Ovary (tissue), 7 donors: ENCODE measurements at regions not wholly inside any gene's neighbourhood (a gene's known extent, or its start where the extent isn't known, plus 50 kb on each side); places are given as distances from the start of the nearest gene placed in this dataset.

Experiments used
- DNase-seq, 5 donors: peaks; one replicate each; pipeline ENCODE4 v3.0.0-alpha.2; 2019 to 2020
- H3K27ac ChIP-seq, 2 donors: fragments of 200-600 bp; one replicate each; pipeline versions ENCODE4 v1.5.1 to v1.8.0; 2019 to 2022
- H3K27me3 ChIP-seq: fragments of 200-600 bp; one replicate; pipeline ENCODE4 v1.8.0; 2022
- H3K36me3 ChIP-seq: fragments of 200-600 bp; sonication (generic); one replicate; pipeline ENCODE4 v1.5.1; 2019
- H3K4me1 ChIP-seq: one replicate; pipeline ENCODE4 v1.8.1; 2013; ENCODE audit warnings: mild to moderate bottlenecking, moderate library complexity; ENCODE audit not compliant: insufficient read depth
- H3K4me3 ChIP-seq: fragments of 200-600 bp; sonication (generic); one replicate; pipeline ENCODE4 v1.5.1; 2017
- H3K9me3 ChIP-seq, 2 donors: fragments of 200-600 bp in 1 of 2; sonication (generic) in 1 of 2; one replicate each; pipeline versions ENCODE4 v1.5.1 to v1.8.1; 2013 to 2019; ENCODE audit warnings: mild to moderate bottlenecking in 1 of 2, moderate library complexity in 1 of 2
- CTCF ChIP-seq, 3 donors: fragments of 450-650 bp in 2 of 3; fragments of 200-600 bp in 1 of 3; IDR thresholded peaks; one replicate each; pipeline versions ENCODE4 v1.5.1 to v1.8.0; 2016 to 2022; ENCODE audit warnings: antibody characterized with exemption in 3 of 3, mild to moderate bottlenecking in 1 of 3
- EP300 ChIP-seq: sonication (generic); formaldehyde crosslinking; IDR thresholded peaks from one replicate; pipeline ENCODE4 v1.6.1; 2017; ENCODE audit warnings: antibody characterized with exemption
- POLR2A ChIP-seq: fragments of 450-650 bp; IDR thresholded peaks from one replicate; pipeline ENCODE4 v1.6.1; 2017; ENCODE audit warnings: antibody characterized with exemption, mild to moderate bottlenecking, moderate library complexity
- WGBS, 3 donors: extraction: QIAGEN DNeasy Blood & Tissue Kit in 1 of 3; methylation state at CpG; one replicate each; pipeline versions ENCODE4 v1.1.5 to v1.1.7; 2013 to 2017; 5-methylcytosine and 5-hydroxymethylcytosine counted together
- intact Hi-C, 4 donors: fragments of 100-400 bp; cut with DNase I; formaldehyde crosslinking; loops; one replicate each; pipeline versions ENCODE4 v1.11.0 to v1.15.1; 2022 to 2023
- donor health status: DM: no; HTN: no; CAD: no; lungs with moderate emphysema.
- donor health status: DM: no; HTN: no; CAD: no.
- donor health status: Bipolar disorder and iron deficiency.
- donor health status: DM: no; HTN: no; CAD: no.
- donor health status: DM: yes; HTN: yes; CAD: no.

- H3K4me1 ChIP-seq: no peaks in the 10 kb centered on the region
- no peak for DNase-seq
- TF ChIP-seq EP300 (no peak), POLR2A (no peak), CTCF (IDR thresholded peaks at IDR 0.05) (no peak)
- no peaks in the 10 kb centered on the region for H3K27me3 ChIP-seq
- H3K27ac ChIP-seq: no peak overlapping the region
- intact Hi-C loops: no loop called here
- 89 to 100% (median 93%) methylated on average over 1 of the region's 1 CpG for WGBS, 3 donors
- no peaks in the 10 kb centered on the region for H3K36me3 ChIP-seq
- H3K4me3 ChIP-seq: no peak overlapping the region
- no peaks in the 10 kb centered on the region for H3K9me3 ChIP-seq
Measured at GRCh38 chr3:151644020-151644620, 89.6 kb upstream of the AADACL2 start.

- intact Hi-C loops: no loop called here
- Histone ChIP-seq H3K9me3 (no peaks in the 10 kb centered on the region), H3K27ac (no peak overlapping the region), H3K4me1 (no peaks in the 10 kb centered on the region), H3K27me3 (no peaks in the 10 kb centered on the region), H3K36me3 (no peaks in the 10 kb centered on the region), H3K4me3 (no peak overlapping the region)
- WGBS, 3 donors: 64 to 69% (median 66%) methylated on average over 2 of the region's 2 CpGs
- no peak for DNase-seq
- TF ChIP-seq CTCF (IDR thresholded peaks at IDR 0.05): no peak
- TF ChIP-seq POLR2A: no peak
- TF ChIP-seq EP300: no peak
Measured at GRCh38 chr3:151639418-151639740, 94.3 kb upstream of the AADACL2 start.

- H3K4me3 ChIP-seq: no peak overlapping the region
- H3K9me3 ChIP-seq: no peaks in the 10 kb centered on the region
- H3K4me1 ChIP-seq: no peaks in the 10 kb centered on the region
- no peak overlapping the region for H3K27ac ChIP-seq
- H3K36me3 ChIP-seq: no peaks in the 10 kb centered on the region
- TF ChIP-seq EP300 (no peak), CTCF (IDR thresholded peaks at IDR 0.05) (no peak), POLR2A (no peak)
- DNase-seq: no peak
- WGBS, 3 donors: 79 to 82% (median 81%) methylated on average over 4 of the region's 4 CpGs
- intact Hi-C loops: no loop called here
- H3K27me3 ChIP-seq: no peaks in the 10 kb centered on the region
Measured at GRCh38 chr3:151638555-151639417, 94.9 kb upstream of the AADACL2 start.

GRCh38 chr3:151635905-151636304 is 97.8 kb upstream of the AADACL2 start:
- H3K27ac ChIP-seq: no peak overlapping the region
- WGBS, 3 donors: 84 to 93% (median 89%) methylated on average over 3 of the region's 3 CpGs
- no peaks in the 10 kb centered on the region for H3K9me3 ChIP-seq
- TF ChIP-seq CTCF (IDR thresholded peaks at IDR 0.05): no peak
- no peak for TF ChIP-seq POLR2A
- TF ChIP-seq EP300: no peak
- DNase-seq: no peak
- H3K4me3 ChIP-seq: no peak overlapping the region
- no peaks in the 10 kb centered on the region for H3K4me1 ChIP-seq
- H3K27me3 ChIP-seq: no peaks in the 10 kb centered on the region
- intact Hi-C loops: no loop called here
- H3K36me3 ChIP-seq: no peaks in the 10 kb centered on the region
